Left hindlimb (tissue), 1 donor: ENCODE measurements at regions not wholly inside any gene's neighbourhood (a gene's known extent, or its start where the extent isn't known, plus 50 kb on each side); places are given as distances from the start of the nearest gene placed in this dataset.

Experiments used
- DNase-seq: peaks from one replicate; pipeline ENCODE4 v3.0.0-alpha.2; 2018

GRCh38 chr2:152961351-152961750 lies 242.9 kb downstream of the ARL6IP6 start:
- DNase-seq: no peak

GRCh38 chr2:152950126-152950525 lies 231.7 kb downstream of the ARL6IP6 start:
- DNase-seq: no peak

DNA sequence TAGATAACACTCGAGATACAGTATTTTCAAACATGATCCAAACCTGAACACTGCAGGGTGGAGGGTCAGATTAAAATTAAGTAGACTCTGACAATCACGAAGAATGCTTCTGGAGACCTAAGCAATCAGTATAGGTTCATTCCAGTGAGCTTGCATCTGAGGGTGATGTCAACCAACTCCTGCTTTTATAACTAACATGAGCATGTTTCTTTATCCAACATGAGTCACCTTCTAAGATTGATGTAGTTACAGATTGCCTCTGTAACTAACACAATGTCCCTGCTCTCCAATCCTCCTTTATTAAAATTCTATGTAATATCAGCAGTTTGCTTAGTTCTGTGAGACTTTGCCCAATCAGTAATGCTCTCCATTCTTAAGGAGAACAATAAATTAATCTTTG lies 225.7 kb downstream of the ARL6IP6 start:
- no peak for DNase-seq

DNA sequence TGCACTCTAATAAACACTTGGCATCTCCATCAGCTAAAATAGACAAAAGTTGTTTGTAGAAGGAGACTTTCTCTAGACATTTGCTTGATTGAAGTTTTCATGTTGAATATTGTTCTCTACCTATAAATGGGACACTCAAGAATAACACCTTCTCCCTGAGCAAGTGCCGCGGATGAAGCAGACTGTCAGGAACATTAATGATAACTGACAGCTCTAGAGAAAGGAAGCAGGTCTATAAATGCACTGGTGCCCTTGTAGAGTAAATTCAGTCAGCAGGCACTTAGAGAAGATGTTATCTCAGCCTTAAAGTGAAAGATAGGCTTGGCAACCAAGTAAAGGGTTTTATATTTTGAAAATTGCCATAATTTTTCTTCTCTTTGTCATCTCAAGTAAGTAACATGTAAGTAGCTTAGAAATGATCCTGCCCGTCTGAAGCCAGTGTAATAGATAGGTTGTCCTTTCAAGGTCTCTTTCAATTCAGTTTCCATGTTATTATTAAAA lies 224.6 kb downstream of the ARL6IP6 start:
- DNase-seq: no peak

GRCh38 chr2:152930501-152930900 lies 212.1 kb downstream of the ARL6IP6 start:
- DNase-seq: no peak

- no peak for DNase-seq
Observed at GRCh38 chr2:152929628-152930027, 211.2 kb downstream of the ARL6IP6 start.

- DNase-seq: no peak
Observed at GRCh38 chr2:152925547-152926448, 207.4 kb downstream of the ARL6IP6 start.

GRCh38 chr2:152924722-152925121 lies 206.3 kb downstream of the ARL6IP6 start:
- no peak for DNase-seq

- DNase-seq: no peak
Observed at GRCh38 chr2:152924219-152924618, 205.8 kb downstream of the ARL6IP6 start.

GRCh38 chr2:152920846-152921245 lies 202.4 kb downstream of the ARL6IP6 start:
- DNase-seq: no peak

DNA sequence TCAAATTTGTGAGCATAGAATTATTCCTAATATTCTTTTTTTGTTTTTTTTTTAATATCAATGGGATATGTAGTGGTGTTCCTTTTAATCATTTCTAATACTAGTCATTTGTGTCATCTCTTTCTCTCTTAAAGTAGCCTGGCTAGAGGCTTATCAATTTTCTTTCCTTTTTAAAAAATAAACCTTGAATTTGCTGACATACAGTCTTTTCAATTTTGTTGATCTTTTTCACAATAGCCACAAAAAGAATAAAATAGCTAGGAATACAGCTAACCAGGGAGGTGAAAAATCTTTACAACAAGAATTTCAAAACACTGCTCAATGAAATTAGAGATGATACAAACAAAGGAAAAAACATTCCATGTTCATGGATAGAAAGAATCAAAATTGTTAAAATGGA lies 192.6 kb downstream of the ARL6IP6 start:
- no peak for DNase-seq

DNA sequence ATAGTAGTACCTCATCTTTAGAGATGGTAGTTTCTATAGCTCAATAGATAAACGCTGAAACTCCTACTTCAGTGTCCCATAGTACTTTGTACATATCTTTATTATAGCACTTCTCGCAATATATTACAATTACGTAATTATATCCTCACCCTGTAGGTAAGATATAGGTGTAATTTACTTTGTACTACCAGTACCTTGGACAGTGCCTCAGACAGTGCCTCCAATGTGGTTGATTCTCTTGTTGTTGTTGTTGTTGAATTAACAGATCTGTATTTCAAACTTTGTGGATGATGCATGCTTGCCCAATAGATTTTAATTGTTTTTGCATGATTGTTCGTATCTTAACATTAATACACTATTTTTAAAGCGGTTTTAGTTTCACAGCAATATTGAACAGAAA lies 188.6 kb downstream of the ARL6IP6 start:
- no peak for DNase-seq

DNA sequence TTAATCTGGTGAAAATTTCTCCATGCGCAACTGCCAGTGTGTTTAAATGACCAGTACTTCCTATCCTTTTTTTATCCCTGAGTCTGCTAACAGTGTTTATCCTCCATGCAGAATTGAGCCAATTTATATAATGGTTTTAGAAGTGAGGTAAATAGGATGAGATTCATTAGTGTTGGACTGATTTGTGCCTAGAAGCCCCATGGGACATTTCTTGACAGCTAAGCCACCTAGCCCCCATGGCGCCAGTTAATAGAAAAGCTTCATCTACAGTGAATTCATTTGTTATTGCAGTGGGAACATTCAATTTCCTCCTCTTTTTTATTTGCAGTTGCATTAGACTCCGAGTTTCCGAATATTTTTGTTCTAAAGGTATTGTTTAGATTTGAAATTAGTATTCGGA lies 175.6 kb downstream of the ARL6IP6 start:
- DNase-seq: no peak

- no peak for DNase-seq
Observed at GRCh38 chr2:152890736-152891135, 172.3 kb downstream of the ARL6IP6 start.

DNA sequence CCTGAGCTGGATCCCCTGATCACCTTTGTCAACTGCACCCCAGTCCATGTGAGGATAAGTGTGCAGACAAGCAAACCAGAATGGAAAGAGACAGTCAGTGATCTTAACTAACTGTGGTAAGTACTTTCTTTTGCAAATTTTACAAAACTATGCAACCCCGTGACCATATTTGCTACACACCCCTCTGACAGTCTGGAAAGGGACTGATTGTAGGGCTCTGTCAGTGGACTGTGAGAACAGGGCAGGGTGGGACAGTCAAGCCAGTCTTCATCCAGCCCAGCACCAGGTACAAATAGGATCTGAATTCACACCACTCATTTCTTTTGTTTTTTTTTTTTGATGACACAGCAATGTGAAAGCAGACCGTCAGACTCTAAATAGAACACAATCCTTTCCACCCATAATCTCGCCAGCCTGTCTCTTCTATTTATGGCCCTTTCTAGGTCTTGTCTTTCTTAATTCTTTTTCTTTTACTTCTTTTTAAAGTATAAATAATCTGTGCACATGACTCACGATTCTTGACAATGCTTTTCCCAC lies 165.6 kb downstream of the ARL6IP6 start:
- DNase-seq: no peak

DNA sequence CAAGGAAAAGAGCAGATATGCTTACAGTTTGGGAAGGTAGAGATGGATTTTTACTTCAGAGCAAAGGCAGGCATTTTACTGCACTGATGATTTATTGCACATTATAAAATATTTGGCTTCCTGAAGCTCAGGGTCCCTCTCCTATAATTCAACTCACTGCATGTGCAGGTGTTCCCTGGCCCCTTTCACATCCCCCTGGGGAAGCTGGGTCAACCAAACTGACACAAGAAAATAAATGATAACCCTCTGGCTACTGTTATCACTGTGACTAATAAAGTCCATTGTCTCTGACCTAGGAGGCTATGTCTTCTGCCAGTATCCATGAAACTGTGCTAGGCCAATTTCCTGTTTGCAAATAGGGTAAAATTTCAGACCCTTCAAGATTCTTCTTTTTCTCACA lies 163.1 kb downstream of the ARL6IP6 start:
- DNase-seq: no peak

GRCh38 chr2:152879275-152879674 lies 160.9 kb downstream of the ARL6IP6 start:
- DNase-seq: no peak

- no peak for DNase-seq
Observed at GRCh38 chr2:152875701-152876695, 157.6 kb downstream of the ARL6IP6 start.

- no peak for DNase-seq
Observed at GRCh38 chr2:152874955-152875354, 156.5 kb downstream of the ARL6IP6 start.

GRCh38 chr2:152870239-152870638 lies 151.8 kb downstream of the ARL6IP6 start:
- no peak for DNase-seq

DNA sequence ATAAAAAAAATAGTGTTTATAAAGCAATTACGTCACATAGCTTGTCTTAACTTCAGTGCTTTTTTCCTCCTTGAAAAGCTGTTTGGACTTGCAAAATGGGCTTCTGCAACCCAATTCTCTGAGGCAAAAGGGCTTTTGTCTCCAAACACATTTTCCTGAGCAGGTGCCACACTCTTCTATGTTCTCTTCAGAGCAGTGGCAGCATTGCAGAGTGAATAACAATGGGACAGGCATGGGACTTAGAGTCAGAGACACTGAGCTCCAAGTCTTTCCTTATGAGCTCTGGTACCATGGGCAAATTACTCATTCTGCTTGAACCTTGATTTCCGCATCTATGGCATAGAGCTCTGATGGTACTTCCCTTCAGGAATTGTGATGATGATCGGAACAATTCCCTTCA lies 149.0 kb downstream of the ARL6IP6 start:
- no peak for DNase-seq

- no peak for DNase-seq
Observed at GRCh38 chr2:152864601-152865149, 146.3 kb downstream of the ARL6IP6 start.

DNA sequence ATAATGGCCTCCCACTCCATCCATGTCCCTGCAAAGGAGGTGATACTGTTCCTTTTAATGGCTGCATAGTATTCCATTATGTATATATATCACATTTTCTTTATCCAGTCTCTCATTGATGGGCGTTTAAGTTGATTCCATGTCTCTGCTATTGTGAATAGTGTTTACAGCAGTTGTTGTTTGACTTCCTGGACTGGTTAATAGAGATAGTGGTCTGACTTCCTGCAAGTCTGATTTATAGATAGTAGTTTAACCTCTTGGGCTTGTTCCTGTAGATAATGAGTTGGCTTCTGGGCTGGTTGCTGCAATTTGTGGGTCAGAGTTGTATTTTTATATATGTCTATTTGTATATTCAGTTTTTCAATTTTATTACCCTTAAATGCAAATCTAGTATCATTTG lies 145.4 kb downstream of the ARL6IP6 start:
- no peak for DNase-seq
